ENCODE measurements at regions not wholly inside any gene's neighbourhood (a gene's known extent, or its start where the extent isn't known, plus 50 kb on each side); places are given as distances from the start of the nearest gene placed in this dataset.

GRCh38 chr11:32328392-32328791 lies 106.9 kb downstream of the WT1 start:
- no peak overlapping the region for H3K4me3 ChIP-seq
- H3K36me3 ChIP-seq (ENCODE audit: low read depth), result no peaks in the 10 kb centered on the region
- no peak for DNase-seq
- H3K27me3 ChIP-seq (ENCODE audit: insufficient read depth, low read depth), result no peaks in the 10 kb centered on the region
- CTCF ChIA-PET, result no interaction called here
- POLR2A ChIA-PET (ENCODE audit: unreplicated experiment), result no interaction called here
- no peak overlapping the region for H2AFZ ChIP-seq
- intact Hi-C loops (cut with micrococcal nuclease; ENCODE audit: unreplicated experiment), result loop anchor here (10.0 kb wide), 1 partner anchor 1026 kb away; no protein-coding TSS in a partner anchor
- no peaks in the 10 kb centered on the region for H4K20me1 ChIP-seq (ENCODE audit: insufficient read depth)
- TF ChIP-seq CTCF (conservative IDR thresholded peaks at IDR 0.05), result no peak
- no peak for TF ChIP-seq EZH2 (IDR thresholded peaks at IDR 0.05; ENCODE audit: low read depth)
- H3K4me2 ChIP-seq, result no peak overlapping the region
- H3F3A ChIP-seq (ENCODE audit: insufficient read depth, low read depth), result no peaks in the 10 kb centered on the region
- H3K4me1 ChIP-seq (replicated peaks; ENCODE audit: insufficient read depth), result no peaks in the 10 kb centered on the region
- BruUV-seq (replicated peaks), result no TSS peak
- no peaks in the 10 kb centered on the region for H3K9me2 ChIP-seq (ENCODE audit: insufficient read depth)
- H3K9me3 ChIP-seq (ENCODE audit: insufficient read depth, low read depth), result no peaks in the 10 kb centered on the region
- no peaks in the 10 kb centered on the region for H3K79me2 ChIP-seq (ENCODE audit: low read depth)
- H3K27ac ChIP-seq, result no peak overlapping the region

- Histone ChIP-seq H3K79me2 (ENCODE audit: low read depth) (no peaks in the 10 kb centered on the region), H3K27me3 (ENCODE audit: insufficient read depth, low read depth) (no peaks in the 10 kb centered on the region), H3F3A (ENCODE audit: insufficient read depth, low read depth) (no peaks in the 10 kb centered on the region), H3K4me1 (replicated peaks; ENCODE audit: insufficient read depth) (no peaks in the 10 kb centered on the region), H4K20me1 (ENCODE audit: insufficient read depth) (no peaks in the 10 kb centered on the region), H3K36me3 (ENCODE audit: low read depth) (no peaks in the 10 kb centered on the region), H3K4me2 (no peak overlapping the region), H3K9me2 (ENCODE audit: insufficient read depth) (no peaks in the 10 kb centered on the region), H3K9me3 (ENCODE audit: insufficient read depth, low read depth) (0 out of 2 replicates have a peak, but pooled peaks cover 6% of the 10 kb centered on the region), H3K4me3 (no peak overlapping the region), H3K27ac (no peak overlapping the region), H2AFZ (no peak overlapping the region)
- no peak for DNase-seq
- POLR2A ChIA-PET (ENCODE audit: unreplicated experiment), result no interaction called here
- TF ChIP-seq EZH2 (IDR thresholded peaks at IDR 0.05; ENCODE audit: low read depth) (no peak), CTCF (conservative IDR thresholded peaks at IDR 0.05) (no peak)
- CTCF ChIA-PET, result no interaction called here
- BruUV-seq (replicated peaks), result no TSS peak
- intact Hi-C loops (cut with micrococcal nuclease; ENCODE audit: unreplicated experiment), result no loop called here
Measured at GRCh38 chr11:32331098-32331497, 104.2 kb downstream of the WT1 start.

- Histone ChIP-seq H3K27me3 (ENCODE audit: insufficient read depth, low read depth) (no peaks in the 10 kb centered on the region), H2AFZ (no peak overlapping the region), H3K27ac (no peak overlapping the region), H3K4me3 (no peak overlapping the region), H3K9me3 (ENCODE audit: insufficient read depth, low read depth) (0 out of 2 replicates have a peak, but pooled peaks cover 6% of the 10 kb centered on the region), H3K4me2 (no peak overlapping the region), H4K20me1 (ENCODE audit: insufficient read depth) (no peaks in the 10 kb centered on the region), H3F3A (ENCODE audit: insufficient read depth, low read depth) (no peaks in the 10 kb centered on the region), H3K4me1 (replicated peaks; ENCODE audit: insufficient read depth) (no peaks in the 10 kb centered on the region), H3K79me2 (ENCODE audit: low read depth) (no peaks in the 10 kb centered on the region), H3K9me2 (ENCODE audit: insufficient read depth) (no peaks in the 10 kb centered on the region), H3K36me3 (ENCODE audit: low read depth) (no peaks in the 10 kb centered on the region)
- TF ChIP-seq EZH2 (IDR thresholded peaks at IDR 0.05; ENCODE audit: low read depth) (no peak), CTCF (conservative IDR thresholded peaks at IDR 0.05) (no peak)
- BruUV-seq (replicated peaks), result no TSS peak
- ChIA-PET POLR2A (ENCODE audit: unreplicated experiment) (no interaction called here), CTCF (no interaction called here)
- intact Hi-C loops (cut with micrococcal nuclease; ENCODE audit: unreplicated experiment), result no loop called here
- no peak for DNase-seq
Measured at GRCh38 chr11:32331792-32332191, 103.5 kb downstream of the WT1 start.

Measured in PC-9 (cell line).